ENCODE measurements at regions not wholly inside any gene's neighbourhood (a gene's known extent, or its start where the extent isn't known, plus 50 kb on each side); places are given as distances from the start of the nearest gene placed in this dataset.

DNA sequence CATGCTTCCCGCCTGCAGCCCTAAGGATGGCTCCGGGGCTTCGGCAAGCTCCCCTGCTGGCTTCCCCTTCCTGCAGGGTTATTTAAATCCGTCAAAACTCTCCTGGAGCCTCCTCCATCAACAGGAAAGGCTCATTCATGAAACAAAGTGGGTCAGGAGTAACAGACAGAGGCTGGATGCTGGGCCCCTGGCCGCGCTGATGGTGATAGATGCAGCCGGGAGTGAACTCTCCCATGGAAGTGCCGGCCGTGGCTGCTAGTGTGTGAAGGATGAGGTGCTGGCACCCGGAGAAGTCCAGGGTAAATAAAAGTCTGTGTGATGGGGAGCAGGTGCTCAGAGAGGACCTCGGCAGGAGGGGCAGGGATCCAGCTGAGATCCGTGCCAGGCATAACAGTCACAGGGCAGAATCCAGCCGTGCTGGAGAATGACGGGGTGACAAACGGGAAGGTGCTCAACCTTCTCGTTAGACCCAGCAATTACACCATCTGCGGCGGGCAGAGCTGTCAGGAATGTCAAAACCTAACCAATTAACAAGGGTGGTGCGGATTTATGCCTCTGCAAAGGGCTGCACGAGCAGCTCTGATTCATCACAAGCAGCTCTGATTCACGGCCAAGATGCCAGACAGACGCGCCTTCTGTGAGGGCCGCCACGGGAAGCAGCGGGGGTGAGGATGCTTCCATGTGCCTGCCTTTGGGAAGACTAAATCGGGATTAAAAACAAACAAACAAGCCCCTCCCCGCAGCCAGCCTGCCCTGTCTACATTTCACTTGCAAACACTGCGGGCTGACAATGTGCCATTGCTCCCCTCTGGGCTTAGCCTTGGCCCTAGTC, 55.6 kb downstream of the SYNE3 start:
- TF ChIP-seq, protein P1, sequence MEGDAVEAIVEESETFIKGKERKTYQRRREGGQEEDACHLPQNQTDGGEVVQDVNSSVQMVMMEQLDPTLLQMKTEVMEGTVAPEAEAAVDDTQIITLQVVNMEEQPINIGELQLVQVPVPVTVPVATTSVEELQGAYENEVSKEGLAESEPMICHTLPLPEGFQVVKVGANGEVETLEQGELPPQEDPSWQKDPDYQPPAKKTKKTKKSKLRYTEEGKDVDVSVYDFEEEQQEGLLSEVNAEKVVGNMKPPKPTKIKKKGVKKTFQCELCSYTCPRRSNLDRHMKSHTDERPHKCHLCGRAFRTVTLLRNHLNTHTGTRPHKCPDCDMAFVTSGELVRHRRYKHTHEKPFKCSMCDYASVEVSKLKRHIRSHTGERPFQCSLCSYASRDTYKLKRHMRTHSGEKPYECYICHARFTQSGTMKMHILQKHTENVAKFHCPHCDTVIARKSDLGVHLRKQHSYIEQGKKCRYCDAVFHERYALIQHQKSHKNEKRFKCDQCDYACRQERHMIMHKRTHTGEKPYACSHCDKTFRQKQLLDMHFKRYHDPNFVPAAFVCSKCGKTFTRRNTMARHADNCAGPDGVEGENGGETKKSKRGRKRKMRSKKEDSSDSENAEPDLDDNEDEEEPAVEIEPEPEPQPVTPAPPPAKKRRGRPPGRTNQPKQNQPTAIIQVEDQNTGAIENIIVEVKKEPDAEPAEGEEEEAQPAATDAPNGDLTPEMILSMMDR (IDR thresholded peaks at IDR 0.05): no peak
- TF ChIP-seq POLR2A (IDR thresholded peaks at IDR 0.05): no peak

Measured in lower leg skin (tissue), 3 donors.